ENCODE measurements at regions not wholly inside any gene's neighbourhood (a gene's known extent, or its start where the extent isn't known, plus 50 kb on each side); places are given as distances from the start of the nearest gene placed in this dataset.

DNA sequence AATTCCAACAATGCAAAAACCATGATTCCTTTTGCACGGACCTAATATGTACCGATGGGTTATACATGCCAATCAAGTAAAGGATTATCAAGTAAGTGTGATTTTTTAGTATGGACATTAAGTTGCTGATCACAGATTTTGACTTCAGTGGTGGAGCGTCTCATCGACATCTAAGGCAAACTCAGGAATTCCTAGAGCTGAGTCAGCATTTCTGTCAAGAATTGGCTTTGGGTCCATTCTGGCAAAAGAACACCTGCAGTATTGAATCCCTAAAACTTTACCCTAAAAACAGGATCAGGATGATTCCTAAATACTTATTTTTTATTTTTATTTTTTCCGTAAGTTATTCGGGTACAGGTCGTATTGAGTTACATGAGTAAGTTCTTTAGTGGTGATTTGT is 83.6 kb downstream of the HPGD start:
- Mint-ChIP-seq H3K9me3 (peaks cover 20% of the 10 kb centered on the region), H3K27me3 (ENCODE audit: low read depth) (no peaks in the 10 kb centered on the region), H3K4me1 (peaks cover 8% of the 10 kb centered on the region), H3K4me3 (no peak overlapping the region), H3K36me3 (peaks cover 2% of the 10 kb centered on the region), H3K27ac (no peak overlapping the region)
- TF ChIP-seq, protein P1, sequence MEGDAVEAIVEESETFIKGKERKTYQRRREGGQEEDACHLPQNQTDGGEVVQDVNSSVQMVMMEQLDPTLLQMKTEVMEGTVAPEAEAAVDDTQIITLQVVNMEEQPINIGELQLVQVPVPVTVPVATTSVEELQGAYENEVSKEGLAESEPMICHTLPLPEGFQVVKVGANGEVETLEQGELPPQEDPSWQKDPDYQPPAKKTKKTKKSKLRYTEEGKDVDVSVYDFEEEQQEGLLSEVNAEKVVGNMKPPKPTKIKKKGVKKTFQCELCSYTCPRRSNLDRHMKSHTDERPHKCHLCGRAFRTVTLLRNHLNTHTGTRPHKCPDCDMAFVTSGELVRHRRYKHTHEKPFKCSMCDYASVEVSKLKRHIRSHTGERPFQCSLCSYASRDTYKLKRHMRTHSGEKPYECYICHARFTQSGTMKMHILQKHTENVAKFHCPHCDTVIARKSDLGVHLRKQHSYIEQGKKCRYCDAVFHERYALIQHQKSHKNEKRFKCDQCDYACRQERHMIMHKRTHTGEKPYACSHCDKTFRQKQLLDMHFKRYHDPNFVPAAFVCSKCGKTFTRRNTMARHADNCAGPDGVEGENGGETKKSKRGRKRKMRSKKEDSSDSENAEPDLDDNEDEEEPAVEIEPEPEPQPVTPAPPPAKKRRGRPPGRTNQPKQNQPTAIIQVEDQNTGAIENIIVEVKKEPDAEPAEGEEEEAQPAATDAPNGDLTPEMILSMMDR (IDR thresholded peaks at IDR 0.05; ENCODE audit: unreplicated experiment): no peak
- no peak for DNase-seq (ENCODE audit: low spot score in 2 of 2, unreplicated experiment in 2 of 2)

DNA sequence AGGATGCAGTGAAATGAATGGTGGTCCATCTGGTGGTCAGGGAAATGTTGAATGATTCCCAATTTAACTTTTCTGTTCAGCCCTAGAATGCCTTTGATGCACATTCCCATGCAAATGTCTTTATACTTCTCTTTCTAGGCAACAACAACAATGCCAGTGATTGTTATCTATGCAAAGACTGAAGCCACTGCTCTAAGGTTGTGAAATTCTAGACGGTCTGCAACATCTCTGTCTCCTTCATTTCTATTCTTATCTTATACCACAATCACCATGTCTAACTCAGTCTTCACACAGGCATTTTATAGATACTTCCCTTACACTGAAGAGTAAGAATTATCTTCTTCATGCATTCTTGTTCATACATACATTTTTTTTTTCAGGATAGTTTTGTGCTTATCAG is 84.5 kb downstream of the HPGD start:
- Mint-ChIP-seq H3K4me1 (peaks cover 8% of the 10 kb centered on the region), H3K27me3 (ENCODE audit: low read depth) (no peaks in the 10 kb centered on the region), H3K4me3 (no peak overlapping the region), H3K36me3 (peaks cover 2% of the 10 kb centered on the region), H3K9me3 (peaks cover 23% of the 10 kb centered on the region), H3K27ac (no peak overlapping the region)
- TF ChIP-seq, protein P1 (IDR thresholded peaks at IDR 0.05; ENCODE audit: unreplicated experiment): no peak
- no peak for DNase-seq (ENCODE audit: low spot score in 2 of 2, unreplicated experiment in 2 of 2)

DNA sequence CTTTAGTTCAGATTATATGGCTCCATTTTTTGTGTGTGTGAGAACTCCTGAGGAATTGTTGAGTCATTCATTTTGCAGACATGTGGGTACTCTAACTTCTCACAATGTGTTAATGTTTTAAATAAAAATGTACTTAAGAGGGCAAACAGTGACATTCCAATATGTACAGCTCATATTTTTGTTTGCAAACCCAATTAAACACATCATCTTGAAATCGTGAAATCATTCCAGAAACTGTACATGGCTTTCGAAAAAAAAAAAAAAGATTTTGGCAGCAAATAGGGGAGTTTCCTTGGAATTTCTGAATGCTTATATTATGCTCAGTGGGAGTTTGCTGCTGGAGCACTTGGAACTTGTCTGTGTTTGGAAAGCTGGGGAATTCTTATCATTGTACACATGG is 85.0 kb downstream of the HPGD start:
- no peaks in the 10 kb centered on the region for H3K27me3 Mint-ChIP-seq (ENCODE audit: low read depth)
- DNase-seq (ENCODE audit: low spot score in 2 of 2, unreplicated experiment in 2 of 2): no peak
- H3K4me1 Mint-ChIP-seq: peaks cover 8% of the 10 kb centered on the region
- H3K4me3 Mint-ChIP-seq: no peak overlapping the region
- H3K27ac Mint-ChIP-seq: no peak overlapping the region
- peaks cover 21% of the 10 kb centered on the region for H3K9me3 Mint-ChIP-seq
- TF ChIP-seq, protein P1 (IDR thresholded peaks at IDR 0.05; ENCODE audit: unreplicated experiment): no peak
- H3K36me3 Mint-ChIP-seq: no peaks in the 10 kb centered on the region

DNA sequence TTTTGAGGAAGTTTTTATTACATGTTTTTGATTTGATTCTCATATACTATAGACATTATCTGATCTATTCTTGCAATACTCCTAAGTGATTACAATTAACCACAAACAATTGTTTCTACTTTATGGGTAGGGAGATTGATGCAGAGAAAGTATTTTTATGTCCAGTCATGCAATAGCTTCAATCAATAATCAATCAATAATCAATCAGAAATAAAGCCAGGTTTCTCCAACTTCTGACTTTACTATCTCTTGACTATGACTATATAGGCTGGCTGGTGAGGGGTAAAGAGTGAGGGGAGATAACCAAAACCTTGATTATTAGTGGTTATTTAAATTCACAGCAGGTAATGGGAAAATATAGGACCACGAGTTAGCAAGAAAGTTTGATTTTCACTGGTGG is 85.9 kb downstream of the HPGD start:
- TF ChIP-seq, protein P1 (IDR thresholded peaks at IDR 0.05; ENCODE audit: unreplicated experiment): no peak
- H3K4me1 Mint-ChIP-seq: peaks cover 8% of the 10 kb centered on the region
- peaks cover 18% of the 10 kb centered on the region for H3K9me3 Mint-ChIP-seq
- no peaks in the 10 kb centered on the region for H3K36me3 Mint-ChIP-seq
- no peak overlapping the region for H3K27ac Mint-ChIP-seq
- H3K4me3 Mint-ChIP-seq: no peak overlapping the region
- DNase-seq (ENCODE audit: low spot score in 2 of 2, unreplicated experiment in 2 of 2): no peak
- H3K27me3 Mint-ChIP-seq (ENCODE audit: low read depth): no peaks in the 10 kb centered on the region

DNA sequence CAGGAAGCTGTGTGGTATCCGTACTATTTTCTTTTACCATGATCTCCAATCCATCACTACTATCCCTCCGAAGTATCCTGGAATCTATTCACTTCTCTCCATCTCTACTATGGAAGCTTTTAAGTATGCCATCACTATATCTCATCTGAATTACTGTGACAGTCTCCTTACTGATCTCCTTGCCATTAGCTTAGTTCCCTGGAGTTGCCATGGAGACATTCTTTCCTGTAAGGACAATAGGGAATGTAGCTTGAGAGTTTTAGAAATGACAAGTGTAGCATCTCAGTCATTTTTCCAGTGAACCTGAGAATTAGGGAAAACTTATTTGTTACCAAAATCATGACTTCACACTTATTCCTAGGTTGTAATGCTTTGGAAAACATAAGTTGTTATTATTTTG is 86.3 kb downstream of the HPGD start:
- H3K4me1 Mint-ChIP-seq: peaks cover 8% of the 10 kb centered on the region

More for the DNA sequence above, 86.3 kb downstream of the HPGD start:
- TF ChIP-seq, protein P1 (IDR thresholded peaks at IDR 0.05; ENCODE audit: unreplicated experiment): no peak
- Mint-ChIP-seq H3K27ac (no peak overlapping the region), H3K27me3 (ENCODE audit: low read depth) (no peaks in the 10 kb centered on the region), H3K36me3 (no peaks in the 10 kb centered on the region), H3K4me3 (no peak overlapping the region), H3K9me3 (peaks cover 14% of the 10 kb centered on the region)
- no peak for DNase-seq (ENCODE audit: low spot score in 2 of 2, unreplicated experiment in 2 of 2)

All from mesothelial cell of epicardium (in vitro differentiated cells).